Skin epidermis (tissue), 12 donors: ENCODE measurements at regions not wholly inside any gene's neighbourhood (a gene's known extent, or its start where the extent isn't known, plus 50 kb on each side); places are given as distances from the start of the nearest gene placed in this dataset.

ENCODE experiments used
- H3K27ac ChIP-seq, 21 experiments: fragments of 200-600 bp; sonication (generic) in 11 of 21; one replicate each; pipeline ENCODE4 v1.5.0; 2020; ENCODE audit warnings: mild to moderate bottlenecking in 3 of 21, inconsistent platforms in 2 of 21, moderate library complexity in 2 of 21
- H3K4me3 ChIP-seq, 7 experiments: fragments of 200-600 bp; sonication (generic) in 2 of 7; one replicate each; pipeline ENCODE4 v1.5.0; 2020; ENCODE audit warnings: inconsistent platforms in 2 of 7, mild to moderate bottlenecking in 2 of 7, moderate library complexity in 1 of 7

- no peak overlapping the region for H3K4me3 ChIP-seq
- no peak overlapping the region for H3K27ac ChIP-seq
Observed at GRCh38 chr1:60764489-60764888, 317.9 kb upstream of the NFIA start.

- H3K27ac ChIP-seq = no peak overlapping the region
Observed at GRCh38 chr1:60763741-60764140, 318.6 kb upstream of the NFIA start.

GRCh38 chr1:60762911-60763310 lies 319.4 kb upstream of the NFIA start:
- no peak overlapping the region for H3K27ac ChIP-seq

More at GRCh38 chr1:60763741-60764140, 318.6 kb upstream of the NFIA start:
- H3K4me3 ChIP-seq = no peak overlapping the region

GRCh38 chr1:60762176-60762575 lies 320.2 kb upstream of the NFIA start:
- Histone ChIP-seq H3K27ac (no peak overlapping the region), H3K4me3 (no peak overlapping the region)

More at GRCh38 chr1:60762911-60763310, 319.4 kb upstream of the NFIA start:
- H3K4me3 ChIP-seq = no peak overlapping the region

GRCh38 chr1:60759291-60759690 lies 323.1 kb upstream of the NFIA start:
- no peak overlapping the region for H3K4me3 ChIP-seq
- no peak overlapping the region for H3K27ac ChIP-seq

GRCh38 chr1:60757485-60757884 lies 324.9 kb upstream of the NFIA start:
- no peak overlapping the region for H3K27ac ChIP-seq
- H3K4me3 ChIP-seq = no peak overlapping the region

- H3K27ac ChIP-seq = no peak overlapping the region
Observed at GRCh38 chr1:60753036-60753900, 329.1 kb upstream of the NFIA start.

GRCh38 chr1:60751306-60751705 lies 331.1 kb upstream of the NFIA start:
- Histone ChIP-seq H3K27ac (no peak overlapping the region), H3K4me3 (no peak overlapping the region)

More at GRCh38 chr1:60753036-60753900, 329.1 kb upstream of the NFIA start:
- no peak overlapping the region for H3K4me3 ChIP-seq

GRCh38 chr1:60747353-60747752 lies 335.0 kb upstream of the NFIA start:
- H3K27ac ChIP-seq = no peak overlapping the region
- H3K4me3 ChIP-seq = no peak overlapping the region

GRCh38 chr1:60746278-60746791 lies 336.0 kb upstream of the NFIA start:
- Histone ChIP-seq H3K27ac (no peak overlapping the region), H3K4me3 (no peak overlapping the region)

GRCh38 chr1:60745484-60745883 lies 336.9 kb upstream of the NFIA start:
- no peak overlapping the region for H3K27ac ChIP-seq
- no peak overlapping the region for H3K4me3 ChIP-seq

- no peak overlapping the region for H3K4me3 ChIP-seq
Observed at GRCh38 chr1:60742339-60742738, 340.0 kb upstream of the NFIA start.

GRCh38 chr1:60740154-60740553 lies 342.2 kb upstream of the NFIA start:
- Histone ChIP-seq H3K4me3 (no peak overlapping the region), H3K27ac (no peak overlapping the region)

More at GRCh38 chr1:60742339-60742738, 340.0 kb upstream of the NFIA start:
- H3K27ac ChIP-seq = no peak overlapping the region

GRCh38 chr1:60739729-60740128 lies 342.6 kb upstream of the NFIA start:
- no peak overlapping the region for H3K4me3 ChIP-seq
- H3K27ac ChIP-seq = no peak overlapping the region

GRCh38 chr1:60732977-60733401 lies 349.4 kb upstream of the NFIA start:
- Histone ChIP-seq H3K4me3 (no peak overlapping the region), H3K27ac (no peak overlapping the region)

GRCh38 chr1:60731321-60731720 lies 351.0 kb upstream of the NFIA start:
- H3K4me3 ChIP-seq = no peak overlapping the region

GRCh38 chr1:60727552-60727951 lies 354.8 kb upstream of the NFIA start:
- Histone ChIP-seq H3K27ac (no peak overlapping the region), H3K4me3 (no peak overlapping the region)

More at GRCh38 chr1:60731321-60731720, 351.0 kb upstream of the NFIA start:
- no peak overlapping the region for H3K27ac ChIP-seq

GRCh38 chr1:60716472-60716871 lies 365.9 kb upstream of the NFIA start:
- Histone ChIP-seq H3K4me3 (no peak overlapping the region), H3K27ac (no peak overlapping the region)

- Histone ChIP-seq H3K27ac (no peak overlapping the region), H3K4me3 (no peak overlapping the region)
Observed at GRCh38 chr1:60715970-60716369, 366.4 kb upstream of the NFIA start.

GRCh38 chr1:60709426-60709825 lies 372.9 kb upstream of the NFIA start:
- Histone ChIP-seq H3K4me3 (no peak overlapping the region), H3K27ac (no peak overlapping the region)

- Histone ChIP-seq H3K27ac (no peak overlapping the region), H3K4me3 (no peak overlapping the region)
Observed at GRCh38 chr1:60705026-60705425, 377.3 kb upstream of the NFIA start.
